HG03196 (cell line): ENCODE measurements at regions not wholly inside any gene's neighbourhood (a gene's known extent, or its start where the extent isn't known, plus 50 kb on each side); places are given as distances from the start of the nearest gene placed in this dataset.
A peak's percentile ranks its signal among the peaks of the same experiment; 100 is the strongest.

Experiments
- ATAC-seq: cut with Tn5 transposase; IDR thresholded peaks from one replicate; pipeline ENCODE4 v1.9.1; 2021; ENCODE audit not compliant: unreplicated experiment

DNA sequence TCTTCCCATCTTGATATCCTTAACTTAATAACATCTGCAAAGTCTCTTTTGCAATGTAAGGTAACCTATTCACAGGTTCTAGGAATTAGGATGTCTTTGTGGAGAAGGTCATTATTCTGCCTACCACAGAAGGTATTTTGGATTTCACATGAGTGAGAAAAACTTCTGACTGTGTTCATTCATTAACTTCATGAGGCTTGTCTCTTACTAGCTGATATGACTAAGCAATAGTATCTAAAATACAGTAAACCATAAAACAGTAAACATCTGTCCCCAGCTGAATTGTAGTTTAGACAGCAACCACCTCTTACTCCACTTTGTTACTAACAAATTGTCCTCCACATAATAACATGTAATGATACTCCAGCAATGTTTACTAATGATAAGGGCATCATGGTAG, 198.1 kb downstream of the SEC23A start:
- ATAC-seq = no peak

DNA sequence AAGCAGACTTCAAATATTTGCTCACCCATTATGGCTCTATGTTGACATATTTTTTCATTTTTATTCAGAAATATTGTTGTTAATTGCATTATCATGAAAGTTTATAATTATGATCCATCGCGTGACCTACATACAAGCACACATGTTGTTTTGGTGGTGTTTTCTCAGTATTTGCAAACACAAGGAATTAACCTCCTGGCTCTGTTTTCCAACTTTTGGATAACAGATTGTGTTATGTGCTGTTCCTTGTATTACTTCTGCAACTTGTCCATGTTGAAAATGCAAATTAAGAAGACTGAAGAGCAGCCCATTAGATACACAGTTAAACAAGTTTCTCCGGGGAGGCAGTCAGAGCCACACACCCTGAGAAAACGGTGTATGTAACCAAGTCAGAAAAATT, 201.2 kb downstream of the SEC23A start:
- ATAC-seq = no peak

DNA sequence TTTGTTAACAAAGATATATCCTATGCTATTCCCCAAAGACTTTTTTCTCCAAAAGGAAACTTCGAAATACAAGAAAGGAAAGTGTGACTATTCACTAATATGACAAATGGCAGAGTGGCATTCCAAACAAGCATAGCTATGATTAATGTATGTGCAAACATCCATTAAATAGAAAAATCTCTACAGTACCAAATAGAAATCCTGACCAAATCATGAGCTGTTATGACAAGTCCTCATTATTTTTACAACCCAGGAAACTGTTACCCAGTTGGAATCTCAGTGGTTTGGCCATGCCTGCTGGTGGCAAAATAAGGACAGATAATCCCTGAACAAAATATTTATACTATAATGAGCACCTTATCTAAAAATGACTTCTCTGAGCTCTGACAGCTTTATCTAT, 202.1 kb downstream of the SEC23A start:
- no peak for ATAC-seq

DNA sequence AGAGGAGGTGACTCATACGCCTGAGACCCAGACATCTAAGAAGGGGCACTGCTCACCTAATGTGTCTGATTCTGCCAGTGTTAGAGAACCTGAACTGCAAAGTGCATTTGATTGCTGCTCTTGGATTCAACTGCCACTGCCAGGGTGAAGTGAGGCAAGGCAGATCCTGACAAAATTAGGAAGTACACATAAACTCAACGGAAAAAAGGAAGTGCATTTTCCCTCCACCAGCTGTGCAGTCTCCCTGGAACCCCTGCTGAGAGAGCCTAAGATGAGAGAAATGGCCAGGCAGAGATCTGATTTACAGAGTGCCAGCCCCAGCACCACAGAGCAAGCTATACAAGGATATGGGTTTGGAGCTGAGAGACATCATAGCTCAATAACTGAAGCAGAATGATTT, 215.3 kb downstream of the SEC23A start:
- ATAC-seq = no peak

DNA sequence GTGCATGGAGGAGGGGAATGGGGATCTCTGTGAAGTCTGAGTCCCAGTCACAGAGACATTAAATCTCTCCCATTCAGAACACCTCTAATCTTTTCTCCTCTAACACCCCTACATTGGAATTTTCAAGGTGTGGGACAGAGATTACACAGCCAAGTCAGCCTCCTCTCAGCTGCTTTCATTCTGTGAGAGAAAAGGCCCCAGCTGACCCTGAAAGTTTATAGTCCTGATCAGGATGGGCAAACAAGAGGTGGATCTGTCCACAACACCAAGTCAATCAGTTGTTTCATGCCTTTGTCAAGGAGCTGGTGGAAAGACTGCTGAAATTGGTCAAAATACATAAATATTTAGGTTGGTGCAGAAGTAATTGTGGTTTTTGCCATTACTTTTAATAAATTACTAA, 218.9 kb downstream of the SEC23A start:
- ATAC-seq = no peak

DNA sequence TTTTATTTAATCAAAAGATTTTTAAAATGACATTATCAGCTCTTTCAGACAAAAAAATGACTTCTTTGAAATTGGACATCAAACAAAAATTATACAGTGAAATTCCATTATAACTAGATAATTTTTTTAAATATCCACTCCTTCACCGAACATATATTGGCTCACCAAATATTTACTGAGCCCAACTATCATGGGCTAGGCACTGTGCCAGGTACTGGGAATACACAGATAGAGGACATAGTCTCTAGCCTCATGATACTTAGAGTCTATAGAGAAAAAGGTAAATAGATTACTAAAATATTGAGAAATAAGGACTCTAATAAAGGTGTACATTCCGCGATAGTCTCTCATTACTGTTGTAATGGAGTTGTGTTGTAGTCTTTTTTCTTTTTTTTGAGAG, 219.9 kb downstream of the SEC23A start:
- no peak for ATAC-seq

DNA sequence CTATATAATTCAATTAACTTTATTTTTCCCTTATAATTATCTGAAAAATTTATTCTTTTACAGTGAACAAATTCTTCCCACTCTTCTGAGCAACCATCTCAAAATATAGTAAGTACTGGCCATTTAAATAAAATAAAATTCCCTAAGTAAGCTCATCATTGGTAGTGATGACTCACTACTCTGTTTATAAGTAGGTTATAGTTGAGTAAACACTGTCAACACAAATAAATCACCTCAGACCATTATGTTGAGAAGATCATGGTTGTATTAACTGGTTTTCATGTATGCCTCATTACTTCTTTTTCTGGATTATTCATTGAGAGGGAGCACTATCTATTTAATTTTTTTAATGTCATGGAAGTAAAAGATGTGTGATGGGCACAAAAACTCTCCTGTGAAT, 220.5 kb downstream of the SEC23A start:
- ATAC-seq = no peak

DNA sequence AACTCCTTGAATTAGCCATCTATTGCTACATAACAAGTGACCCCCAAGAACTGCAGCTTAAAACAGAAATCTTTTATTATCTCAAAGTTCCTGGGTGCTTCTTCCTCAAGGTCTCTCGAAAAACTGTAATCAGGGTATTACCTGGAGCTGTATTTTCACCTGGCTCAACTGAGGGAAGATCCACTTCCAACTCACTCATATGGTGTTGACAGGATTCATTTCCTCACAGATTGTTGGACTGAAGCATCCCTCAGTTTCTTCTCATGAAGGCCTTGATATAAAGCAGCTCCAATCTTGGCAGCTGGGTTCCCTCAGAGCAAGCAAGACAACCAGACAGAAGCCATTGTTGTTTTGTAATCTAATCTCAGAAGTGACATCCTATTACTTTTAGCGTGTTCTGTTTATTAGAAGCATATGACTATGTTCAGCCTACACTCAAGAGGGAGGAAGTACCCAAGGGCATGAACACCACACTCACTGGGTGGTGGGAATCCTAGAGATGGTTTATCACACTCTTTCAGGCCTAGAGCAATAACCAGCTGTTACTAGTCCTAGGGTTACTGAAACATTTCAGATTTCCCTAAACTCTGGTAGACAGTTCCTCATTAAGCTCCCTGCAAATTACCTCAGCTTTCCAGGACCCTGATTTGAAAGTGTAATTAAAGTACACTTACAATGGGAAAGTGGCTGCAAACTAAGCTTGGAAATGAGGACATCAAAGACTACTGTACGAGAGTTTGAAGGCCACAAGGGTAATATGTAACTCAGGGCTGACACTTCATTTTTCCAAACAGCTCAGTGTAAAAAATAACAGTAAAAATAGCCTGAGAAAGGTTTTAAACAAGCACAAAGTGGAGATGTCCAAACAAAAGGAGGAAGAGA, 222.2 kb downstream of the SEC23A start:
- ATAC-seq = no peak

DNA sequence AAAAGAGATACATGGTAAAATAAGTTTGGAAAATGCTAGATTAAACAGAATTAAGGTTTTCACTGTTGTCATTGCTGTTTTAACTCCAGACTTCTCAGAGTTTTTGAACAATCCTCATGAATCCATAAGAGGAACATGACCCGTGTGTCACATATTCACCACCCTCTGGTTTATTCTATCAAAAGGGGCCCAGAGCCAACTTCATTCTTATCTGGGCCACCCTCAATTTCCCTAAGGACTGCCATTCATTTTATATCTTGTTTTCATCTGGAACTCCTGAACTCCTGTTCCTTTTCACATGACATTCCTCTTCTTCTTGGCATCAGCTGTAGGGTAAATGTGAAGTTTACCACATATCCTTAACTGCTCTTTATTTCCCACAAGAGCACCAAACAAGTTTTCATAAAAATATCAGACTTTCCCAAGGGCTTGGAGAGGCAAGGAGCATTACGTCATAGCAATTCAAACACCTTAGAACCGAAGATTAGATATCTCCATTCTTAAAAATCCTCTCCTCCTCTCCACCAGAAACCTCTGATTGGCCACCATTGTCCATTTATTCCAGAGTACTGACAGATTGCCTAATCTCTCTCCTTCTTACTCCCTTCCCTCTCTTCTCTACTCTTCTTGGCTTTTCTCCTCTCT, 225.2 kb downstream of the SEC23A start:
- no peak for ATAC-seq

DNA sequence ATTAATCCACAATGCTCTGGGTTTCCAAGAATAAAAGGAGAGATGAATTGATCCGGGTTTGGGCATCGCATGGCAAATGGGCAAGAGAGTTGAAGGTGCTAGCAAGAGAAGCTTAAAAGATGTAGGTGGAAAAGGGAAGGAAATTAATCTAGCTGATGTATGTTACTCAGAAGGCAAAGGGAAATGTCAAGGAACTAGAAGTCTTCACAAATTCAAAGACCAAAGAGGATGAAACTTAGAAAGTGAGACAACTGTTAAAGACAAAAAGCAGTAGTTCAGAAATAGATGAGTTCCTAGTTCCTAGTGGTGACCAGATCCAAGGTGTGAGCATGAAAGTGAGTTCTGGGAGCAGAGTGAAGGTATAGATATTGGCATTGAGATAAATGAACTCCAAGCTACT, 228.3 kb downstream of the SEC23A start:
- no peak for ATAC-seq

DNA sequence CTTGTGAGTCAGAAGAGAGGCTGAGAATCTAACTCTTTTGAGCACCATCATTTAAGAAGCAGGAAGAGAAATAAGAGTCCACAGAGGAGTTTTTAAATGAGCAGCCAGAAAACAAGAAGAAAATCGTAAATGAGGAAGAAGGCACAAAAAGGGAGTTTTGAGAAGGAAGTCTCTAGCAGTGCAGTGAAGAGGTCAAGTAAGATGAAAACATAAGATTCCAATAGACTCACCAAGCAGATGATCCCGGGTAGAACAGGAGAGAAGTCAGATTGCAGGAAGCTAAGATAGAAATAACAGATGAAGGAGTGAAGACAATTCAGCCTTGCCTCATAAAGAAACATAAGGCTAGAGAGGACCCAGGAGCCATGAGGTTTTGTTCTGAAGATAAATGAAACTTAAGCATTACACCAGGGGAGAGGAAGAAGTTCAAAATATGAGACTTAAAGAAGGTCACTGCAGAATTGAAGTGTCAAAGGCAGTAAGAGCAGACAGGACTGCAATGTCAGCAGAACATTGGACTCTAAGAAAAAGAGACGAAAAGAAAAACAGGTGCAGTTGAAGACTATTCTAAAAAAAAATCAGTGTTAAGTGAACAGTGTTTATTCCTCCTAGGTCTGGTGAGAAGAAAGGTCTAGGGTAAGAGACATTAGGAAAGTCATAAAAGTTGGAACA, 229.0 kb downstream of the SEC23A start:
- no peak for ATAC-seq

DNA sequence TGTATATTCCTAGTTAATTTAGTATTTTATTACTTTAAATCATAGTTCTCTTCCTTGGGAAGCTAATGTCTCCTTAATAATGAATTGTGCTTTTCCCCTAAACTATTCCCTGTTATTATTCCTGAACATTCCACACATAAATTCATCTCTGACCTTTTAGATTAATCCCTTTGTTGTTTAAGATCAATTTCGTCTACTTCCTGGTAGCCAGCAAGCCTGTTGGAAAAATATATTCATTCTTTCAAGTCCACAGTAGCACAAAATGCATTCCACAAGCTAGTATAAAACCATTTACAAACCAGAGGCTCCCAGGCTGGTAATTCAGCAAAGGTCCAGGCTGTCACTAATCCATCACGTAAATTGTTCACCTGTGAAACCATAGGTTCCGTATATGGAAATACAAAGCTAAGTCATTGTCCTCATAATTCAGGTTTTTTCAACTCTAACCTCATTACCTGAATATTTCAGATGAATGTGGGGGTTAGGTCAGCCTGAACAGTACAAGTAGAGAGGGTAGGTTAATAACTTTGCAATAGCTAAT, 232.7 kb downstream of the SEC23A start:
- no peak for ATAC-seq

DNA sequence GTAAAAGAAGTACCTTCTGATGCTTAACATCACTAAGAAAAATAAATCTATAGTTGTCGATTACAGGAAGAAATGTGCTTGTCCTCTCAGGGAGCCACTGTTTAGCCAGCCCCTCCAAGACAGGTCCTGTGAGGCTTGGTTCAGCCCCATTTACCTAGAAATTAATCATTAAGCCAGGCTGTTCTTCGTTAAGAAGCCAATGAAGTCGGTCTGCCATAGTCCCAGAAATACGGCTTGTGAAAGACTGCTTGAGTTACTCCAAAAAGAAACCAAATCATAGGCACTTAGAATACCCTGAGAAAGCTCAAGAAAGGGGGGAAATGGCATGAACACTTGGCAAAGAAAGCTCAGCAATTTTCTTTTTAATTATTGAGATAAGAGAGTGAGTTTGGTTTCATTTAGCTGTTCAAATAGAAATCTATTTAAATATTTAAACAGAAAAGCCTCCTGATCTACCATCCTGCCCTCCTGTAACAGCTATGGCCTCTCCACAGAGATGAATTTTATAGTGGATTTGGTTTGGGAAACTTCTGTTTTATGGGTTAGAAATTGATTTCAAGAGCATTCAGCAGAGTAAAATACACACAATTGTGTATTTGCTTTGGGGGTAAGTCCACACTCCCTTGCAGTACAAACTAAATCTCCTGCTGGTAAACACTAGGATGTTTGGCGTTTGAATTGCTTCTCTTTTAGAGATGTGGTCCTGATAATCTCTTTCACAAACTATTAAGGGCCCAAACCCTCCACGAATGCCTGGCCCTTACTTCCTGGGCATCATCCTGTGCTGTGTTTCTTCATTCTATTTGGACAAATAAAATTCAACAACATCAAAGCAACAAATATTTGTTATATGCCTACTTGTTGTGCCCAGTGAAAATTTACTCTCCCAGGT, 234.4 kb downstream of the SEC23A start:
- ATAC-seq = no peak

DNA sequence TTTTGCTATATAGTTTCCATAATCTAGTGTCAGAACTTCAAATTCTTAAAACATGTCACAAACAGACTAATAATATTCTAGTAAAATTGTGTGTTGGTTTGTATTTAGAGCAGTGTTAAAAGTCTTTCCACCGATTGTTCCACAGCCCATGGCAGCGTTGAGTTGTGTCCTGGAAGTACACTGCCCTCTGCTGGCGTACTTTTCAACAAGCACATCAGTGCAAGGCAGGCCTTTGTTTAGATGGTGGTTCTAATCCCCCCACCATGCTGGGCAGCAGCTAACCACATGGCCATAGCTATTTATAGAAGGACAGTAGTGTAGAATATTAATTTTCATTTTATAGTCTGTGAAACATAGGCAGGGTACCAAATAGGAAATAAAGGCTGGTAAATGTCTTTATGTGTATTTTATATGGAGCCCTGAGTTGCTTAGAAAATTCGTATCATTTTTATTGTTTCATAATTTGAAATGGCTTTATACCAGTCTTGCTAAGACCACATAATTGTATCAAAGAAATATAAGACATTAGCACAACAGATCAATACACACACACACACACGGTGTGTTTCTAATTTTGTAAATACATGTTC, 235.4 kb downstream of the SEC23A start:
- ATAC-seq = peak; percentile 91

DNA sequence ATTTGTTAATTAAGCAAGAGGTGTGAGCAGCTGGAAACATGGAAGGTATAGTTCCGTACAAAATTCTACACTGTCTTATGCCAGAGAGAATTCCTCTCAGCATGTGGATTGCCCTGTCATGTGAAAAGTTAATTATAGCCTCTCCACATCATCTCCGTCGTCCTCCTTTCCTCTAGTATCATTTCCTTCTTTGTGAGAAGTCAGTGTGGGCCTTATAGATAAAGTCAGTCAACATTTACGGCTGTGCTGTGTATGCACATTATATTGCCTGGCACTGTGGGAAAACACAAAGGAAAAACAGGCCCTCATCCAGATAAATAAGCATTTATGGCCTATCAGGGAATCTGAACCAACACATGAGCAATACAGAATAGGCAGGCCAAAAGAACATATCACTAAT, 236.6 kb downstream of the SEC23A start:
- ATAC-seq = no peak

DNA sequence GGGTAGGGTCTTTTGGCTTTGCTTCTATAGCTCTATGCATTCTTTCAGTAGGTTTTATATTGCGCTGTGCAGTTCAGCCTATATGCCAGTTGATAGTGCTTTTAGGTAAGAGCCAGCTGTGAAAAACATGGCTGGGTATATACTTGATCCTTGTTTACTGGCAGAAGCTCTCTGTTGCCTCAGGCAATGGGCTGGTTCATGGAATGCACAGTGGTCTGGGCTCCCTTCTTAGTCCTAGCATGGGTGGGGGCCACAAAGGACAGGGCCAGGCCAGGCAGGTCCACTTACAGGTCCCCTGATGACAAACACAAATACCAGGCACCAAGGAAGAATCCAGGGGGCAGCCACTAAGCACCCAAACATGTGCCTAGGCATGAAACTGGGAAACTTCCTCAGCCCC, 240.7 kb downstream of the SEC23A start:
- ATAC-seq = no peak

DNA sequence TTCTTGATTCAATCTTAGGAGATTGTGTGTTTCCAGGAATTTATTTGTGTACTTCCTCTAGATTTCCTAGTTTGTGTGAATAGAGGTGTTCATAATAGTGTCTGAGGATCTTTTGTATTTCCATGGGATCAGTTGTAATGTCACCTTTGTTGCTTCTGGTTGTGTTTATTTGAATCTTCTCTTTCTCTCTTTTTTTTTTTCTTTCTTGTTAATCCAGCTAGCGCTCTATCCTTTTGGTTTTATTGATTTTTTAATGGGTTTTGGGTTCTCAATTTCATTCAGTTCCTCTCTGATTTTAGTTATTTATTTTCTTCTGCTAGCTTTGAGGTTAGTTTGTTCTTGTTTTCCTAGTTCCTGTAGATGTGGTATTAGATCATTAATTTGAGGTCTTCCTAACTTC, 242.5 kb downstream of the SEC23A start:
- ATAC-seq = no peak

DNA sequence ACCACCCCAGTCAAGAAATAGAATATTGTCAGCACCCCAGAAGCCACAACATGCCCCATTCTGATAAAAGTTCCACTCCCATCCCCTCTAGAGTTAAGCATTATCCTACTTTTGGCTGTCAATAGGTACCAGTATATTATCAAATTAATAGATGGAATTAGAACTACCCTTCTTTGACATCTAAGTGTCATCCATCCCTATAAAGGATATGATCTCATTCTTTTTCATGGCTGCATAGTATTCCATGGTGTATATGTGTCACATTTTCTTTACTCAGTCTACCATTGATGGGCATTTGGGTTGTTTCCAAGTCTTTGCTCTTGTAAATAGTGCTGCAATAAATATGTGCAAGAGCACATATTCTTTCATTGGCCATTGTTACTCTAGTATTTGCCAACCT, 246.2 kb downstream of the SEC23A start:
- no peak for ATAC-seq

DNA sequence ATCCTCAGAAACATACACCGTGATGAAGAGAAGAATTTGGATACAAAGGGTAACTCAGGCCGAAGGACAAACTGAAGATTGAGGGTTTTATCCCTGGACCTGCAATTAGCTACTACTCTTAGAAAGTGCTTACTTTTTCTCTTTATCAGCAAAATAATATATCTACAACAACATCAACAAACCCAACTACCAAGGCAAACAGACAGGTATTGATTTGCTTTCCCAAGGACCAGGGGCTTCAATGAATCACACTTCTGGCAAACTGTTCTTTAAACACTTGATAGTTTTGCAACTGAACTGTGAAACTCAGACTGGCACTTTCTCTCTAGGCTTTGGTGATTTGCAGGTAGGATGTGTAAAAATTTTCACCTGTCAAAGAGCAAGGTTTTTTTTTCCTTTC, 247.5 kb downstream of the SEC23A start:
- no peak for ATAC-seq

DNA sequence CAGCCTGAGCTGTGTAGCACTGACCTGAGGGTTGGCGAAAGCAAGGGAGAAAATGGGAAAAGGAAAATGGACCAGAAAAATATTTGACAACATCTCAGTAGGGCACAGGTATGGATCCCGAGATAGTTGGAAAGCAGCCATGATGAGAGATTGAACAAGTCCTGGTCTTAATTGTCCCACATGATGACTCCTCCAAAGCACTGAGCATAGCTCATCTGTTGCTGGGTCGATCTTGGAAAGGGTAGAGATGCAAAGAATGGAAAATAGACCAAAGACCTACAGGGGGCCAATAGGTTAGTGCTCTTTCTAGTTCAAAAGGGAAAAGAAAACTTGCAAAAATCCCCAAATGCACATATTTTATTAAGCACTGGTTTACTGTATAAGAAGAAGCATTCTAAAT, 251.9 kb downstream of the SEC23A start:
- no peak for ATAC-seq
